Activated effector memory CD4-positive, alpha-beta T cell treated with Interleukin-2 at 50 U/mL for 16 hours (primary cell): ENCODE measurements at regions not wholly inside any gene's neighbourhood (a gene's known extent, or its start where the extent isn't known, plus 50 kb on each side); places are given as distances from the start of the nearest gene placed in this dataset.
"Not testable (repeated sequence)": the region's sequence is repeated elsewhere in the genome, so short reads cannot be mapped to it uniquely, and the experiment has no call there.

Experiments used
- DNase-seq: peaks from one replicate; pipeline ENCODE4 v3.0.0-alpha.2; 2020

DNA sequence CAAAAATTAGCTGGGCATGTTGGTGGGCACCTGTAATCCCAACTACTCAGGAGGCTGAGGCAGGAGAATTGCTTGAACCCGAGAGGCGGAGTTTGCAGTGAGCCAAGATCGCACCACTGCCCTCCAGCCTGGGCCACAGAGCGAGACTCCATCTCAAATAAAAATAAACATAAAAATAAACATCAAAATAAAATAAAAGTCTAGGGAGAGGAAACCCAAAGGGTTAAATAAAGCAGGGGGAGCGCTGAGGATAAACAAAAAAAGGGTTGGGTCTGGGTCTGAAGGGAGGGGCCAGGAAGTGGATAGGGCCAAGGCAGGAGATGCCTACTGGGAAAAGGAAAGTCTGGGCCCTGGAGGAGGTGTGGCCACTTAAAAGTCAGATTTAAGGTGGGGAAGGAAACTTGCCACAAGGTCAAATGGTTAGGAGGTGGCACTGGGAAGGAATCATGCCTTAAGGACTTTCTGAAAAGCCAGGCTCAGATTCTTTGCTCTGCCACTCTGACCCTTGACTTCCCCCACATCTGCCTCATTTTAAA lies 150.0 kb downstream of the ADSS2 start:
- no peak for DNase-seq

GRCh38 chr1:244302876-244303609 lies 148.7 kb downstream of the ADSS2 start:
- no peak for DNase-seq

- DNase-seq: no peak
Observed at GRCh38 chr1:244303610-244303969, 148.1 kb downstream of the ADSS2 start.

DNA sequence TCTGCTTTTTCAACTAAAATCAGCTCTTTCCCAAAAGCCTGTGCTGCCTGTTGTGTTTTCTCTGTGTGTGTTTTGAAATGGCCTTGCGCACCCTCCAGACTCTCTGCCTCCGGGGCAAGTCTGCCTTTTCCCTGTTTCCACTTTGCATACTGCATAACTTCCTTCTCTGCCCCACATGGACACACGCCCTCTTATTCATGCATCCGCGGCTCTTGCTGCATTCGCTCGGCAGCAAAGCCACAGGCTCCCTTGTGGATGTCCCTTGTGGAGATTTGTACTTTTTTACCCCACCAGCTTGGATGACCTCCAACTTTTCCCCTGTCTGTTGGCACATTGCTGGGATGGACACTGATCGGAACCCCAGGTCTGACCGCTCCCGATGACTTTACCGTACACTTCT lies 147.6 kb downstream of the ADSS2 start:
- DNase-seq: no peak

DNA sequence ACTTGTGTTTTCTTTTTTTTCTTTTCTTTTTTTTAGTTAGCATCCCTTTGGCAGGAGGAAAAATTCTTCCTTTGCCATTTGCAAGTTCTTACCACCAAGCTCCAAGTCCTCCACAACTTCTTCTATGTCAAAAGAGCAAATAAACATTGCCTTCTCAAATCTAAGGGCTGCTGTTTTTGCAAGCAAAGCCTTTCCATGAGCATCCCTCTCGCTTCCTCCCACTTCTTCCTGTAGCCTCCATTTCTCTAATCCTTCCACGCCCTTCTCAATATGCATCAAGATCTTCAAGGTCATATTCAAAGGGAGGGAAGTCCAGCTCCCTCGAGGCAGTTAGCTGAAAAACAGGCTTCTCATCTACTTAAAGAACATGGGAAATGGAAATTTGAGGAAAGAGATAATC lies 147.1 kb downstream of the ADSS2 start:
- DNase-seq: no peak

DNA sequence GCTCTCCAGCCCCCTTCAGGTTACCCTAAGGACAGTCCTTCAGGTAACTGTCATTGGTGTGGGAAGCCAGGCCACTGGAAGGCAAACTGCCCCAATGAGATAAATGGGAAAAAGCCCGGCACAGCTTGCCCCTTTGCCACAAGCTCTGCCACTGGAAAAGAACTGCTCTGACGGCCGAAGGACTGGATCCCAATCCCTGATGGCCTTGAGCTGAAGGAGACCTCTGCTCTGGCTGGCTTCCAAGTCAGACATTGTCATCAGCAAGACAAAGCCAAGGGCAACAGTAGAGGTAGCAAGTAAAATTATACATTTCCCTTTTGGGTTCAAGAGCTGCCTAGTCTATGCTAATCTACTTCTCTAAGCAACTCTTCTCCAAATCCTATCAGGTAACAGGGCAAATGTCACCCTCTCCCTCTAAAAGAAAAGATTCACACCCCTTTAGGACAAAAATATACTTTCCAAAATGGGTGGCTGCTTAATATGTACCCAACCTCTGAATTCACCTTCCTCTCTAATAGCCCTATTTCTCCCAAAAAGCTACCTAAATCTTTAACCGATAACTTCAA lies 145.8 kb downstream of the ADSS2 start:
- no peak for DNase-seq

DNA sequence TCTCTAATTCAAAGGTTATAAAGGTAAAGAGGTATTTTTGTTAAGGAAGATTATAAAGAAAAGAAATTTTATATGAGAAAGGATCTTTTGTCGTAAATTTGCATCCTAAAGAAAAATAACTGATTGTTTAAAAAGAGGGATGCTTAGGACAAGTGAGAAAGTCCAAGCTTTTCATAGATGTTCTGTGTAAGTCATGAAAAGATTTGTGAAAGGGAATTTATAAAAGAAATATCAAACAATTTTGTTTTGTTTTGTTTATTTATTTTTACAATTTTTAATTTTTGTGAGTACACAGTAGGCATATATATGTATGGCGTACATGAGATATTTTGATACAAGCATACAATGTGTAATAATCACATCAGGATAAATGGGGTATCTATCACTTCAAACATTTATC lies 145.2 kb downstream of the ADSS2 start:
- DNase-seq: no peak

DNA sequence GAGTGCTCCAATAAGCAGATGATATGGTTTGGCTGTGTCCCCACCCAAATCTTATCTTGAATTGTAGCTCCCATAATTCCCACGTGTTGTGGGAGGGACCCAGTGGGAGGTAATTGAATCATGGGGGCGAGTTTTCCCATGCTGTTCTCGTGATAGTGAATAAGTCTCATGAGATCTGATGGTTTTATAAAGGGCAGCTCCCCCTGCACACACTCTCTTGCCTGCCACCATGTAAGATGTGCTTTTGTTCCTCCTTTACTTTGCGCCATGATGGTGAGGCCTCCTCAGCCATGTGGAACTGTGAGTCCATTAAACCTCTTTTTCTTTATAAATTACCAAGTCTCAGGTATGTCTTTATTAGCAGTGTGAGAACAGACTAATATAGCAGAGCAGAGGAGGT lies 142.5 kb downstream of the ADSS2 start:
- DNase-seq: not testable (repeated sequence)

- DNase-seq: no peak
Observed at GRCh38 chr1:244311784-244312532, 139.8 kb downstream of the ADSS2 start.

DNA sequence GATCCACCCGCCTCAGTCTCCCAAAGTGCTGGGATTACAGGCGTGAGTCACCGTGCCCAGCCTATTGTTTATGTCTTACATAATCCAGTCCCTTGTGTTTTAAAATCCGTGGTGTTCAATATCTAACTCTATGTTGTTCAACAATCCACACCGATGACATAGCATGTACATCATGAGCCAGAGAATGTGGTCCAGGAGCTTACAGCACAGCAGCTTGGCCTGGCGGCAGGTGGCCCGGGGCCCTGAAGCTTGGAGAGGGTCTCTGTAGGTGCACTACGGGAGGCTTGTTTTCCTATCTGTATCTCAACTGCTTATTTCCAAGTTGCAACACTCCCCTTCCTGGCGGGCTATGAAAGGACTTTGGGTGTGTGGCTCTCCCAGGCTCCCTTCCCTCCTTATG lies 138.4 kb downstream of the ADSS2 start:
- no peak for DNase-seq

DNA sequence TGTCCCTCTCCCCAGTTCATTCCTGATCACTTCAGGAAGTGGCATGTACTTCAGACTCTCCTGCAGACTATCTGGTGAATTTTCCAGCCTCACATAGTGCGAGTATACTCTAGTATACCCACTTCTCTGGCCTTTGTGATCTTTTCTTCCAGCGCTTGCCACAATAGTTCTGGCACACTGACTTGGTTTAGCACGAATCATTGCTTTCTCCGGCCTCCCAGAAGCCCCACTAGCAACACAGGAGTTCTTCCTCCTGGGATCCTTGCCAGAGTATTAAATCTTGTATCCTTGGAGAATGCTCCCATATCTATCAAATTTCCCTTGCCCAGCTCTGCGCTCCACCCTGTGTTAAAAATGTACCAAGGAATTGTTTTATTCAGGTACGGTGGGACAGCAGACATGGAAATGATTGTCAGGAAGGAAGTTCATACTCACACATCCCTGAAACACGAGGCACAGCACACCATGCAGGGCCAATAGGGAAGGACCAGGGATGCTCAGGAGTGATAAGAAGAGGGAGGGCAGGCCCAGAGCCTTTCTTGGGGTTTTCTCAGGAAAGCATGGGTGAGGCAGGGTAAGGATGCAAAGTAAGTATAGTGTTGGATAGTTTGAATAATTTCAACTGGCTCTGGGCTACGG lies 136.7 kb downstream of the ADSS2 start:
- no peak for DNase-seq

GRCh38 chr1:244315996-244316395 lies 135.7 kb downstream of the ADSS2 start:
- no peak for DNase-seq

GRCh38 chr1:244316407-244316806 lies 135.3 kb downstream of the ADSS2 start:
- no peak for DNase-seq

GRCh38 chr1:244316986-244317655 lies 134.6 kb downstream of the ADSS2 start:
- DNase-seq: no peak

DNA sequence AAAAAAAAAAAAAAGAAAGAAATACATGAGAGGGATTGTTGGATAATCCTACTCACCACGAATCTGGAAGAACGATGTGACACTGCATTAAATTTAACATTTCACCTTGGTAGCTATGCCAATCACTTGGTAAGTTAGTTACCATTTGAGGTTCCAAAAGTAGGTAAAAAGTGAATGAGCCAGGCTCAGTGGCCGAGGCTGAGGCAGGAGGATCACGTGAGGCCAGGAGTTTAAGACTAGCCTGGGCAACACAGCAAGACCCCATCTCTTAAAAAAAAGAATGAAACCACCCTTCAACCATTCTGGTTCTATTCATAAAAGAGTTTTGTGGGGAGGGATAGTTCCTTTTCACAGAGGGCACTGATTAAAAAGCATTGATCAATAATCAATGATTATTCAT lies 133.6 kb downstream of the ADSS2 start:
- DNase-seq: no peak

DNA sequence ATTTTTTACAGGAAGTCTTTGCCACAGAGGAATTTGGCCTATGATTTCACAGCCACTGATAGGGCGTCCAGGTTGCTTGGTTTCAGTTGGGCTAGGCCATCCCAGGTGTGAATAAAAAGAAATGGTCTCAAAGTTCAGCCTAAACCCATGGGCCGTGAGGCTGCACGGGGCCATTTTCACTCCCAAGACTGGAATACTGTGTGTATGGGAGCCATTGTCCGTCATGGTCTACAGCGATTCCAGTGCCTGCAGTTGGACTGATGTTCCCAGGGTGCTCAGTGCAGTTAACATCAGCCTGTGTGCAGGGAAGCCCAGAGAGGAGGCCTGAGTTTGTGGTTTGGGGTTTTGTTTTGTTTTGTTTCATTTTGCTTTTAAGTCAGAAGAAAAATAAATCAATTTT lies 133.2 kb downstream of the ADSS2 start:
- DNase-seq: no peak

DNA sequence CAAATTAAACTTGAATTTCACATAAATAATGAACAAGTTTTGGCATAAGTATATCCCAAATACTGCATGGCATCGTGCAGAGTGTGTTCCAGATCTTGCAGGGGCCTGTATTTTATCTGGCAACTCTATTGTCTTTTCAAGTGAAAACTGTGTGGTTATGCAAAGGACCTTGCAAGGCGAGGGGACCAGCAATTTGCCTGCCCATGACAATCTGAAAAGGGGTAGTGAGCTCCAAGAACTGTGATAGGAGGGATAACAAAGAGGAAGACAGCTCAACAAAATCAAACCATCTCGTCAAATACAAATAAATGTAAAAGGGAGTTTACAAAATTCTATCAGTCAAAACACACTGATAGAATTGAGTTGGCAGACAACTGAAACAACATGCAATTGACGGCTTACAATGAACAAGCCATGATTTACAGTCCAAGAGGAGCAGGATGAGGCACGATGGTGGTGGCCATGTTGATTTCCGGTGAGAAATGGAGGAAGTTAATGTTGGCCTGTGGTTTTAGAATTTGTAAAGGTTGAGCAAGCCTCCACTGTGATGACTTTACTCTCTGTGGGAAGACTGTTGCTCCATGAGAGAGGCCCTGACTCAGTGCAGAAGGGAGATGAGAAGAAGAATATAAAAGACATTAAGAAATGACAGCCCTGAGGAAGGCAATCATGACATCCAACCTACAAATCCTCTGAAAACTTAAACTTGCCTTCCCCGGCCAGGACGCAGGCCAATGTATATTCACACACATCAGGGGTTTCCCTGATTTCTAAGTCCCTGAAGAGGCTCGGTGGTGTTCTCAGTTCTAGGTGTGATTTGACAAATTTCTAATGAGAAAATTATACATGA lies 132.2 kb downstream of the ADSS2 start:
- DNase-seq: peak; percentile 26

- DNase-seq: no peak
Observed at GRCh38 chr1:244322181-244322580, 129.5 kb downstream of the ADSS2 start.

GRCh38 chr1:244322791-244323521 lies 128.8 kb downstream of the ADSS2 start:
- peak; percentile 16 for DNase-seq

DNA sequence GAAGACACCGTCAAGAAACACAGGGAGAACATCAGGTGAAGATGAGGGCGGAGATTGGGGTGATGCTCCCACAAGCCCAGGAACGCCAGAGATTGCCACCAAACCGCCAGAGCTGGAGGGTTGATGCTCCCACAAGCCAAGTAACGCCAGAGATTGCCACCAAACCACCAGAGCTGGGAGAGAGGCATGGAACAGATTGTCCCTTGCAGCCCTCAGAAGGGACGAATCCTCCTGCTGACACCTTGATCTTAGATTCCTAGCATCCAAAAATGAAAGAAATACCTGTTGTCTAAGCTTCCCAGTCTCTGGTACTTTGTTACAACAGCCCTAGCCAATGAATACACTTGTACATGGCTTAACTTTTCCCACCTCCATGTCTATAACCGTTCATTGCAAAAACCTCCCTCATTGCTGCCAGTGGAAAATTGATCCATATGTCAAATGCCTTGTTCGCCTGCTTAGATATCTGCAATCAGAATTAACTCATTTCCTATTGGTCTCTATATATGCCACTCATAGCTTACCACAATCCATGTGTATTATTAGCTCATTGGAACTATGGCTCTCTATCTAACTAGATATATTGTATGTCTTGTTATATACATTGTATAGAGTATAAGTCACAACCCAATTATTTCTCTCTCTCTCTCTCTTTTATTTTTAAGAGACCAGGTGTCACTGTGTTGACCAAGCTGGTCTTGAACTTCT lies 127.4 kb downstream of the ADSS2 start:
- no peak for DNase-seq
